BJ (cell line): ENCODE measurements at regions not wholly inside any gene's neighbourhood (a gene's known extent, or its start where the extent isn't known, plus 50 kb on each side); places are given as distances from the start of the nearest gene placed in this dataset.

Source experiments
- CTCF ChIA-PET: fragments of 350-600 bp; formaldehyde crosslinking; extraction: SDS; loops from one replicate; lab custom pipeline; 2021; ENCODE audit warnings: antibody characterized with exemption, inconsistent platforms; lab: Yijun Ruan, JAX
- POLR2A ChIA-PET: fragments of 300-600 bp; sonication (Branson Sonifier 250); formaldehyde crosslinking; extraction: SDS; loops from one replicate; lab custom pipeline; 2021; ENCODE audit warnings: antibody characterized with exemption; lab: Charles Lee
- DNase-seq: peaks from one replicate; pipeline ENCODE4 v3.0.0-alpha.2; 2011; ENCODE audit warnings: low read depth
- H3K27me3 ChIP-seq: 2 replicates; pipeline ENCODE4 v1.6.0; 2011; ENCODE audit warnings: low read length; ENCODE audit not compliant: control insufficient read depth, insufficient read depth
- H3K36me3 ChIP-seq: 2 replicates; pipeline ENCODE4 v1.5.1; 2011; ENCODE audit warnings: low read length; ENCODE audit not compliant: control insufficient read depth, insufficient read depth
- H3K4me3 ChIP-seq: 2 replicates; pipeline ENCODE4 v1.5.1; 2011; ENCODE audit warnings: low read depth, mild to moderate bottlenecking, control low read depth, low read length
- TF ChIP-seq, protein P1 (sequence below): IDR thresholded peaks from 2 replicates; pipeline ENCODE4 v1.5.1; 2011; ENCODE audit warnings: low read depth, mild to moderate bottlenecking, control low read depth, inconsistent platforms, low read length, moderate library complexity; ENCODE audit not compliant: insufficient read depth

DNA sequence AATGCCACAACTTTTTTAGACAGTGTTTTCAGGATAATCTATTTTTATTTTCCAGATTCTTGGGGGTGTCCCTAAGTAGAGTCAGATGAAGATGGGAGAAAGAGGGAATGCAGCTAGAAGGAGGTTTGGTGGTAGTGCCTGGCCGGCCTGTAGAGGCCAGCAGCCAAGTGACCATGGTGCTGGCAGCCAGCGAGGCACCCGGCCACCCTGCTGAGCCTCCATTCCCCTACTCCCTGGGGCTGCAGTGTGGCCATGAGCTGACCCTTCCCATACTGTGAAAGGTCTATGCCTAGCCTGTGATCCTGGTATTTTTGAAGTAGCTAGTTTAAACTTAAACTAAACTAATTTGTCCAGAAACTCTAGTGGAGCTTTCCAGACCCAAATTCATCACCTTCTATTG, 268.6 kb downstream of the CYRIA start:
- no peak overlapping the region for H3K4me3 ChIP-seq
- ChIA-PET CTCF (no interaction called here), POLR2A (no interaction called here)
- H3K27me3 ChIP-seq: no peaks in the 10 kb centered on the region
- H3K36me3 ChIP-seq: no peaks in the 10 kb centered on the region
- TF ChIP-seq, protein P1, sequence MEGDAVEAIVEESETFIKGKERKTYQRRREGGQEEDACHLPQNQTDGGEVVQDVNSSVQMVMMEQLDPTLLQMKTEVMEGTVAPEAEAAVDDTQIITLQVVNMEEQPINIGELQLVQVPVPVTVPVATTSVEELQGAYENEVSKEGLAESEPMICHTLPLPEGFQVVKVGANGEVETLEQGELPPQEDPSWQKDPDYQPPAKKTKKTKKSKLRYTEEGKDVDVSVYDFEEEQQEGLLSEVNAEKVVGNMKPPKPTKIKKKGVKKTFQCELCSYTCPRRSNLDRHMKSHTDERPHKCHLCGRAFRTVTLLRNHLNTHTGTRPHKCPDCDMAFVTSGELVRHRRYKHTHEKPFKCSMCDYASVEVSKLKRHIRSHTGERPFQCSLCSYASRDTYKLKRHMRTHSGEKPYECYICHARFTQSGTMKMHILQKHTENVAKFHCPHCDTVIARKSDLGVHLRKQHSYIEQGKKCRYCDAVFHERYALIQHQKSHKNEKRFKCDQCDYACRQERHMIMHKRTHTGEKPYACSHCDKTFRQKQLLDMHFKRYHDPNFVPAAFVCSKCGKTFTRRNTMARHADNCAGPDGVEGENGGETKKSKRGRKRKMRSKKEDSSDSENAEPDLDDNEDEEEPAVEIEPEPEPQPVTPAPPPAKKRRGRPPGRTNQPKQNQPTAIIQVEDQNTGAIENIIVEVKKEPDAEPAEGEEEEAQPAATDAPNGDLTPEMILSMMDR: no peak
- DNase-seq: no peak

DNA sequence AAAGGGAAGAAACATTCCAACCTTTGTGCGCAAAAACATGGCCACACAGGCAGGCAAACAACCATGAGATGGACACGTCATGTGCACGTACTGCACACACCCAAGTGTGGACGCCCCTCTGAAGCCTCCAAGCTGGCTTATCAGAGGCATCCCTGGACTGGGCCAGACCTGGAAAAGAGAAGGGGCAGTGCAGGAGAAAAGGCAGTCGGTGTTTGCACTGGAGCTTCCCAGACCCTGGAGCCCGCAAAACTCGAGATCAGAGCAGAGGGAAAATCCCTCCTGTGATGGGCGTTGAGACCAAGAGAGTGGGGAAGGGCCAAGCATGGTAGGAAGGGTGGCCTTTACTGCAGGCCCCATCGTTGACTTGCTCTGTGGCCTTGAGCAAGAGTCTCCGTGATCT, 269.5 kb downstream of the CYRIA start:
- Histone ChIP-seq H3K27me3 (no peaks in the 10 kb centered on the region), H3K4me3 (no peak overlapping the region), H3K36me3 (no peaks in the 10 kb centered on the region)
- TF ChIP-seq, protein P1: no peak
- POLR2A ChIA-PET: no interaction called here
- CTCF ChIA-PET: no interaction called here
- DNase-seq: no peak

DNA sequence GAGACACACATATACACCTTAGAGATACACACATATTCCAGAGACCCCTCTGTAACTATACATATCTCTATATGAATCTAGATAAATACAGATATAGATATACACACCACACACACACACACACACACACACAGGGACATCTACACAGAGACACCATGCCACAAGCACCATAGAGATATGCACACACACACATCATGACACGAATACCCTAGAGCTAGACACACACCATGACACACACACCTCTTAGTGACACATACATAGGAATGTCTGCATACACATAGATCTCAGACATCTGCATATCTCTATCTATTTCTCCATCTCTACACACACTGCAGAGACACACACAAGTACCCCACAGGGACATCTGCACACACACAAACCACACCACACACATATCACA, 270.0 kb downstream of the CYRIA start:
- Histone ChIP-seq H3K36me3 (no peaks in the 10 kb centered on the region), H3K27me3 (no peaks in the 10 kb centered on the region), H3K4me3 (no peak overlapping the region)
- CTCF ChIA-PET: no interaction called here
- TF ChIP-seq, protein P1: no peak
- DNase-seq: no peak
- POLR2A ChIA-PET: no interaction called here

DNA sequence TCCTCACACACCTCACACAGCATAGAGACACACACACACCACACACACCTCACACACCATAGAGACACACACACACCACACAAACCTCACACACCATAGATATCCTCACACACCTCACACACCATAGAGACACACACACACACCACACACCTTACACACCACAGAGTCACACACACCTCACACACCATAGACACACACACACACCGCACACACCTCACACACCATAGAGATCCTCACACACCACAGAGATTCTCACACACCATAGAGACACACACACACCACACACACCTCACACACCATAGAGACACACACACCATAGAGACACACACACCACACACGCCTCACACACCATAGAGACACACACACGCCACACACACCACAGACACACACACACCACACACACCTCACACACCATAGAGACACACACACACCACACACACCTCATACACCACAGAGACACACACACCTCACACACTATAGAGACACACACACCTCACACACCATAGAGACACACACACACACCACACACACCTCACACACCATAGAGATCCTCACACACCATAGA, 270.6 kb downstream of the CYRIA start:
- no peak overlapping the region for H3K4me3 ChIP-seq

DNA sequence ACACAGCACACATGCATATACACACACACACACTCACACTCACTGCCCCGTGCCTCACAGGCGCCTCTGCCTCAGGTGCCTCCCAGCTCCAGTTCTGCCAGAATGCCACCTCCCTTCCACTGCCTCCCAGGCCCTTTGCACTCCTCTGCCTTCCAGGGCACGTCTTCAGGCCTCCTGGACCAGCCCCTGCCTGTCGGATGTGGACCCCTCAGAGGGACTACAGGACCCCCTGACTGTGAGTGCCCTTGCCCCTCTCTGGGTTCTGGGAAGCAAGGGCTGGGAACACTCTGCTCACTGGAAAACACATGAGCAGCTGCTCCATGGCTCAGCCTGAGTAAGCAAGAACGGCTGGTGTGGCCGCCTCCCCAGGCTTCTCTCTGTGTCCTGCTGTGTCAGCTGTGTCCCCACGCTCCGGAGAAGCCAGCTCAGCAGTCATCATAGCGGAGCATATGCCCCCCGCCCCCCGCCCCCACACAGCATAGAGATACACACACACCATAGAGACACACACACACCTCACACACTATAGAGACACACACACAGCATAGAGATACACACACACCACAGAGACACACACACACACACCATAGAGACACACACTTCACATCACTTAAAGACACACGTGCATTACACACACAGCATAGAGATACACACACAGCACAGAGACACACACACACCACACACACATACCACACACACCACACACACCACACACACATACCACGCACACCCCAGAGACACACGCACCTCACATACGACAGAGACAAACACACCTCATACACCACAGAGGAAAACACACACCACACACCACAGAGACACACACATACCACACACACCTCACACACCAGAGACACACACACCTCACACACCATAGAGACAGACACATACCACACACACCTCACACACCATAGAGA, 271.3 kb downstream of the CYRIA start:
- CTCF ChIA-PET: no interaction called here
- TF ChIP-seq, protein P1: no peak
- H3K27me3 ChIP-seq: no peaks in the 10 kb centered on the region
- H3K4me3 ChIP-seq: no peak overlapping the region
- H3K36me3 ChIP-seq: no peaks in the 10 kb centered on the region
- POLR2A ChIA-PET: no interaction called here
- DNase-seq: no peak

More for the DNA sequence above, 270.6 kb downstream of the CYRIA start:
- H3K27me3 ChIP-seq: no peaks in the 10 kb centered on the region
- POLR2A ChIA-PET: no interaction called here
- CTCF ChIA-PET: no interaction called here
- no peaks in the 10 kb centered on the region for H3K36me3 ChIP-seq
- no peak for DNase-seq
- TF ChIP-seq, protein P1: no peak
